ENCODE measurements at regions not wholly inside any gene's neighbourhood (a gene's known extent, or its start where the extent isn't known, plus 50 kb on each side); places are given as distances from the start of the nearest gene placed in this dataset.

DNA sequence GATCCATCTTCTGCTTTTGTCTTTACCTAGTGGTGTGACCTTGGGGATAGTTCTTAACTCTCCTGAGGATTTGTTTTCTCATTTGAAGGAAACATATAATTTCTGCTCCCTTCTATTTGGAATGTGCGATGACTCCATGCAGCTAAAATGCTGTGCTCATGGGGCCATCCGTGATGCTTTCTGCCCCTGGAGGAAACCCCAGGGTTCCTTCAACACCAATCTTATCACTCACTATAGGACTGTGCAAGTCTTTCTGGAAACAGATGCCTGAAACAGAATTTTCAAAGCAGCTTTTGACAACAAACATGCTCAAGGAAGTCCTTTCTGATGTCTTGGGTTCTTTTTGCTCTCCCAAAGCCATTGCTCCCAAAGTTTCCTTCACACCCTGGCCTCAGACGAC is 128.8 kb upstream of the GGTLC1 start:
- no peaks in the 10 kb centered on the region for H3K36me3 ChIP-seq (replicated peaks in 1 of 2; ENCODE audit: control insufficient read depth in 1 of 2, insufficient read depth in 2 of 2, low read length in 2 of 2)
- H3K4me1 ChIP-seq (ENCODE audit: control insufficient read depth in 1 of 2, insufficient read depth in 2 of 2, low read length in 2 of 2) = peaks cover 3 to 9% of the 10 kb centered on the region in 2 donors
- H4K20me1 ChIP-seq (ENCODE audit: insufficient read depth, low read length) = no peaks in the 10 kb centered on the region
- WGBS (ENCODE audit: insufficient coverage) = 89% methylated on average over 2 of the region's 3 CpGs
- intact Hi-C loops (cut with micrococcal nuclease) = no loop called here
- H2AFZ ChIP-seq (ENCODE audit: insufficient read depth, low read depth, low read length, poor library complexity, severe bottlenecking) = no peak overlapping the region
- DNase-seq = no peak
- no peak overlapping the region for H3K27ac Mint-ChIP-seq
- no peak overlapping the region for H3K4me3 ChIP-seq (replicated peaks in 1 of 3; ENCODE audit: low read depth in 2 of 3, low read length in 3 of 3)
- peaks cover 0 to 12% (median 6%) of the 10 kb centered on the region in 3 donors for H3K27me3 Mint-ChIP-seq (ENCODE audit: low read depth in 3 of 3)
- H3K9me3 Mint-ChIP-seq = peaks cover 0 to 3% (median 0%) of the 10 kb centered on the region in 7 donors
- H3K79me2 ChIP-seq (ENCODE audit: insufficient read depth, low read length) = no peaks in the 10 kb centered on the region
- TF ChIP-seq, protein P1, sequence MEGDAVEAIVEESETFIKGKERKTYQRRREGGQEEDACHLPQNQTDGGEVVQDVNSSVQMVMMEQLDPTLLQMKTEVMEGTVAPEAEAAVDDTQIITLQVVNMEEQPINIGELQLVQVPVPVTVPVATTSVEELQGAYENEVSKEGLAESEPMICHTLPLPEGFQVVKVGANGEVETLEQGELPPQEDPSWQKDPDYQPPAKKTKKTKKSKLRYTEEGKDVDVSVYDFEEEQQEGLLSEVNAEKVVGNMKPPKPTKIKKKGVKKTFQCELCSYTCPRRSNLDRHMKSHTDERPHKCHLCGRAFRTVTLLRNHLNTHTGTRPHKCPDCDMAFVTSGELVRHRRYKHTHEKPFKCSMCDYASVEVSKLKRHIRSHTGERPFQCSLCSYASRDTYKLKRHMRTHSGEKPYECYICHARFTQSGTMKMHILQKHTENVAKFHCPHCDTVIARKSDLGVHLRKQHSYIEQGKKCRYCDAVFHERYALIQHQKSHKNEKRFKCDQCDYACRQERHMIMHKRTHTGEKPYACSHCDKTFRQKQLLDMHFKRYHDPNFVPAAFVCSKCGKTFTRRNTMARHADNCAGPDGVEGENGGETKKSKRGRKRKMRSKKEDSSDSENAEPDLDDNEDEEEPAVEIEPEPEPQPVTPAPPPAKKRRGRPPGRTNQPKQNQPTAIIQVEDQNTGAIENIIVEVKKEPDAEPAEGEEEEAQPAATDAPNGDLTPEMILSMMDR (IDR thresholded peaks at IDR 0.05) = no peak
- no peak overlapping the region for H3K27ac ChIP-seq (ENCODE audit: low read depth in 1 of 2, low read length in 2 of 2)
- H3K9me3 ChIP-seq (replicated peaks in 1 of 2; ENCODE audit: control insufficient read depth in 1 of 2, insufficient read depth in 1 of 2, low read length in 2 of 2) = no peaks in the 10 kb centered on the region
- H3K4me1 Mint-ChIP-seq = peaks cover 19% of the 10 kb centered on the region
- no peak overlapping the region for H3K4me2 ChIP-seq (replicated peaks; ENCODE audit: extremely low read depth, low read length, poor library complexity, severe bottlenecking)
- no peaks in the 10 kb centered on the region for H3K36me3 Mint-ChIP-seq
- H3K27me3 ChIP-seq (ENCODE audit: control insufficient read depth in 2 of 2, insufficient read depth in 2 of 2, low read length in 2 of 2) = no peaks in the 10 kb centered on the region
- no peak overlapping the region for H3K9ac ChIP-seq (ENCODE audit: insufficient read depth, low read length, poor library complexity, severe bottlenecking)
- no peak overlapping the region for H3K4me3 Mint-ChIP-seq

- Histone ChIP-seq H3K27ac (ENCODE audit: low read depth in 1 of 2, low read length in 2 of 2) (no peak overlapping the region), H4K20me1 (ENCODE audit: insufficient read depth, low read length) (no peaks in the 10 kb centered on the region), H3K79me2 (ENCODE audit: insufficient read depth, low read length) (no peaks in the 10 kb centered on the region), H3K27me3 (ENCODE audit: control insufficient read depth in 2 of 2, insufficient read depth in 2 of 2, low read length in 2 of 2) (no peaks in the 10 kb centered on the region), H3K4me2 (replicated peaks; ENCODE audit: extremely low read depth, low read length, poor library complexity, severe bottlenecking) (no peak overlapping the region), H2AFZ (ENCODE audit: insufficient read depth, low read depth, low read length, poor library complexity, severe bottlenecking) (no peak overlapping the region), H3K4me3 (replicated peaks in 1 of 3; ENCODE audit: low read depth in 2 of 3, low read length in 3 of 3) (no peak overlapping the region), H3K9ac (ENCODE audit: insufficient read depth, low read length, poor library complexity, severe bottlenecking) (no peak overlapping the region), H3K36me3 (replicated peaks in 1 of 2; ENCODE audit: control insufficient read depth in 1 of 2, insufficient read depth in 2 of 2, low read length in 2 of 2) (no peaks in the 10 kb centered on the region), H3K9me3 (replicated peaks in 1 of 2; ENCODE audit: control insufficient read depth in 1 of 2, insufficient read depth in 1 of 2, low read length in 2 of 2) (no peaks in the 10 kb centered on the region), H3K4me1 (ENCODE audit: control insufficient read depth in 1 of 2, insufficient read depth in 2 of 2, low read length in 2 of 2) (peaks cover 0 to 1% of the 10 kb centered on the region in 2 donors)
- Mint-ChIP-seq H3K27me3 (ENCODE audit: low read depth in 3 of 3) (peaks cover 0 to 12% (median 6%) of the 10 kb centered on the region in 3 donors), H3K27ac (no peak overlapping the region), H3K36me3 (no peaks in the 10 kb centered on the region), H3K4me3 (no peak overlapping the region), H3K4me1 (peaks cover 12% of the 10 kb centered on the region), H3K9me3 (peaks cover 0 to 3% (median 0%) of the 10 kb centered on the region in 7 donors)
- intact Hi-C loops (cut with micrococcal nuclease) = no loop called here
- DNase-seq = no peak
- TF ChIP-seq, protein P1 (IDR thresholded peaks at IDR 0.05) = no peak
- 100% methylated on average over 1 of the region's 4 CpGs for WGBS (ENCODE audit: insufficient coverage)
These were observed 128.0 kb upstream of the GGTLC1 start for GRCh38 chr20:24116611-24117010.

Data from CD14-positive monocyte (primary cell).